ENCODE measurements at regions not wholly inside any gene's neighbourhood (a gene's known extent, or its start where the extent isn't known, plus 50 kb on each side); places are given as distances from the start of the nearest gene placed in this dataset.

DNA sequence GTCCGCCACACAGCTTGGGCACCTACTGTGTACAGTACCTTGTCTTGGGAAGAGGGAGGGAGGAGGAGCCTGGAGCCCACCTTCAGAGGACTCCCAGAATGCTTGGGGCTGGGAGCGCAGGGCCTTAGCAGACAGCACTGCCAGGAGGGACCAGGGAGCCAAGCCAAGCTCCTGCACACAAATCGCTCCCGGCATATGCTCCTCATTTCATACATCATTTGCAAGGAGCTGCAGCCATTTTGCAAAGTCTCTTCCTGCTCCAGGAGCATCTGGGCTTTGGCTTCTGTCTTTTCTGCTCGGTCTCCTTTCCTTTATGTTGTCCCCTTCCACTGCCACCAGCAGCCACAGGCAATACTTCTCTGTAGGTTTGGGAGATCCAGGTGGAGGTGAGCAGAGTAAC, 175.2 kb upstream of the ZC3H12A start:
- TF ChIP-seq, protein P1, sequence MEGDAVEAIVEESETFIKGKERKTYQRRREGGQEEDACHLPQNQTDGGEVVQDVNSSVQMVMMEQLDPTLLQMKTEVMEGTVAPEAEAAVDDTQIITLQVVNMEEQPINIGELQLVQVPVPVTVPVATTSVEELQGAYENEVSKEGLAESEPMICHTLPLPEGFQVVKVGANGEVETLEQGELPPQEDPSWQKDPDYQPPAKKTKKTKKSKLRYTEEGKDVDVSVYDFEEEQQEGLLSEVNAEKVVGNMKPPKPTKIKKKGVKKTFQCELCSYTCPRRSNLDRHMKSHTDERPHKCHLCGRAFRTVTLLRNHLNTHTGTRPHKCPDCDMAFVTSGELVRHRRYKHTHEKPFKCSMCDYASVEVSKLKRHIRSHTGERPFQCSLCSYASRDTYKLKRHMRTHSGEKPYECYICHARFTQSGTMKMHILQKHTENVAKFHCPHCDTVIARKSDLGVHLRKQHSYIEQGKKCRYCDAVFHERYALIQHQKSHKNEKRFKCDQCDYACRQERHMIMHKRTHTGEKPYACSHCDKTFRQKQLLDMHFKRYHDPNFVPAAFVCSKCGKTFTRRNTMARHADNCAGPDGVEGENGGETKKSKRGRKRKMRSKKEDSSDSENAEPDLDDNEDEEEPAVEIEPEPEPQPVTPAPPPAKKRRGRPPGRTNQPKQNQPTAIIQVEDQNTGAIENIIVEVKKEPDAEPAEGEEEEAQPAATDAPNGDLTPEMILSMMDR (IDR thresholded peaks at IDR 0.05), result no peak
- TF ChIP-seq POLR2A (IDR thresholded peaks at IDR 0.05), result no peak
